GM12864 (cell line): ENCODE measurements at regions not wholly inside any gene's neighbourhood (a gene's known extent, or its start where the extent isn't known, plus 50 kb on each side); places are given as distances from the start of the nearest gene placed in this dataset.

Experiments
- DNase-seq: peaks from one replicate; pipeline ENCODE4 v3.0.0-alpha.2; 2011; ENCODE audit warnings: low read depth
- H3K4me3 ChIP-seq: 2 replicates; pipeline ENCODE4 v1.5.1; 2011; ENCODE audit warnings: mild to moderate bottlenecking, low read depth, low read length, control low read depth
- CTCF ChIP-seq: IDR thresholded peaks from 2 replicates; pipeline ENCODE4 v1.5.1; 2011; ENCODE audit warnings: low read depth, mild to moderate bottlenecking, moderate library complexity, low read length, control low read depth, inconsistent platforms; ENCODE audit errors: missing control alignments

- H3K4me3 ChIP-seq: no peak overlapping the region
- DNase-seq: peak; percentile 47
- no peak for TF ChIP-seq CTCF
These were observed 113.0 kb upstream of the NEDD4L start for GRCh38 chr18:57931038-57931437.

GRCh38 chr18:57930476-57930875 is 113.5 kb upstream of the NEDD4L start:
- no peak for TF ChIP-seq CTCF
- no peak overlapping the region for H3K4me3 ChIP-seq
- no peak for DNase-seq

GRCh38 chr18:57929922-57930321 is 114.1 kb upstream of the NEDD4L start:
- no peak overlapping the region for H3K4me3 ChIP-seq
- no peak for TF ChIP-seq CTCF
- DNase-seq: no peak

GRCh38 chr18:57928466-57928865 is 115.6 kb upstream of the NEDD4L start:
- no peak overlapping the region for H3K4me3 ChIP-seq
- TF ChIP-seq CTCF: no peak
- DNase-seq: no peak

GRCh38 chr18:57927511-57927910 is 116.5 kb upstream of the NEDD4L start:
- no peak for DNase-seq
- H3K4me3 ChIP-seq: no peak overlapping the region
- no peak for TF ChIP-seq CTCF

GRCh38 chr18:57925706-57926105 is 118.3 kb upstream of the NEDD4L start:
- H3K4me3 ChIP-seq: no peak overlapping the region
- no peak for TF ChIP-seq CTCF
- DNase-seq: no peak

GRCh38 chr18:57923611-57924010 is 120.4 kb upstream of the NEDD4L start:
- H3K4me3 ChIP-seq: no peak overlapping the region
- TF ChIP-seq CTCF: no peak
- DNase-seq: no peak
